ENCODE measurements at regions not wholly inside any gene's neighbourhood (a gene's known extent, or its start where the extent isn't known, plus 50 kb on each side); places are given as distances from the start of the nearest gene placed in this dataset.
"Not testable (repeated sequence)": the region's sequence is repeated elsewhere in the genome, so short reads cannot be mapped to it uniquely, and the experiment has no call there.

DNA sequence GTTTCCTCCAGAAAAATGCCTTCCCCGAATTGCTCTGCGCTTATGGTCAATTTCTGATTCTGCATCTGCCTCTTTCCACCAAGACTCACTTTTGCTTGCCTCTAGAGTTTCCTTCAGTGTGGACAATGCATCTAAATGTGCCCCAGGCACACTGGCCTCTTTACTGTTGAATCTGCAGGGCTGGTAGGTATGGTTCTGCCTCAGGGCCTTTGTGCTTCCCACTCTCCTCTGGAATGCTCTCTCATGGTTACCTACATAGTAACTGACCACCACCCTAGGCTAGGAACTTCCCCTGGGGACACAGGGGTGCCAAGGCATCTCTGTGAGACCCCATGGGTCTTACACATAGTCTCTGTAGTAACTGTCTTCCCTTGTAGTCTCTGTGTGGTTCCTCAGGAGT, 1258.6 kb downstream of the CDH12 start:
- DNase-seq = no peak

- no peak for DNase-seq
These were observed 1259.9 kb downstream of the CDH12 start for GRCh38 chr5:21593261-21593660.

DNA sequence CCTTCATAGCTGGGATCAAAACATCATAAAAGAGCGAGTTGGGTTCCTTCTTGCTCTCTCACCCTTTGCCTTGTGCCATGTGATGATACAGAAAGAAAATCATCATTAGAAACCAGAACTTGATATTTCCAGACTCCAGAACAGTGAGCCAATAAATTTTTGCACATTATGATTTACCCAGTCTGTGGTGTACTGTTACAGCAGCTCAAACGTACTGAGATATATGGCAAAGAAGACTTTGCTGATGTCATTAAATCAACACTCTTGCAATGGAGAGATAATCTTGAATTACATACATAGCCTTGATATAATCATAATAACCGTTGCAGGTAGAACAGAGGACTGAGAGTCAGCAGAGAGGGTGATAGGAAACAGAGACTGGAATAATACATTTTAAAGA, 1271.6 kb downstream of the CDH12 start:
- DNase-seq = no peak

DNA sequence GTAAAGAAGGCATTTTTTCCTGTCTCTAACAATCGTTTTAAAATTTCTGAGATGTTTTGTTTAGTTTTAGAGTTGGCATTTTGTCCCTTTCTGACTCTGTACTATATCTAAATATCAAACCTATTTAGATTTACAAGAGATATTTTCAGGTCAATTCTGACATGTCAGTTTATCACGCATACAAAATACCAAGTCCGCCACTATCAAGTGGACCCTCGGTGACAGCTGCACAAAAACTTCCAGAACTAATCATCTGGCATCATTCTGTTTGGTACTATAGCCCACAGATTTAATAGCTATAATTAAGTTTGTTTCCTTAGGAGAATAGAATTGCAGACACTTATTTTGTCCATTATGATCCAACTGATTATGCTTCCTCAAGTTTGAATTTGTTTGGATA, 1278.2 kb downstream of the CDH12 start:
- DNase-seq = no peak

DNA sequence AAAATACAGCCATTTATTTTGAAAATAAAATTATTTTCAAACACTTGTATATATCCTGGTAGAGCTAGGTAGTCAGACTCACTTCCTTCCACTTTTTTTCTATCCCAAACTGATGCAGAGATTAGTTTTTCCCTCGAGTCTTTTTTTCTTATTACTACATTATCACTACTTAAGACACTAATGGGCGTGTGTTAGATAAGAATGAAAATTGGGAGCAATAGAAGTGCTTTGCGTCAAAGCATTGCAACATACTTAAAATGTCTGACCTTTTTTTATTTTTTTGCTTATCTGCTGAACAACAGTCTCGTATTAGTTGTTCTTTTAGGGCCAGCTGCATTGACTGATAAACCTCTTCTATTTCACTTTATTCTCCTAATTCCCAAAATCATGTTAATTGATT, 1278.7 kb downstream of the CDH12 start:
- DNase-seq = no peak

DNA sequence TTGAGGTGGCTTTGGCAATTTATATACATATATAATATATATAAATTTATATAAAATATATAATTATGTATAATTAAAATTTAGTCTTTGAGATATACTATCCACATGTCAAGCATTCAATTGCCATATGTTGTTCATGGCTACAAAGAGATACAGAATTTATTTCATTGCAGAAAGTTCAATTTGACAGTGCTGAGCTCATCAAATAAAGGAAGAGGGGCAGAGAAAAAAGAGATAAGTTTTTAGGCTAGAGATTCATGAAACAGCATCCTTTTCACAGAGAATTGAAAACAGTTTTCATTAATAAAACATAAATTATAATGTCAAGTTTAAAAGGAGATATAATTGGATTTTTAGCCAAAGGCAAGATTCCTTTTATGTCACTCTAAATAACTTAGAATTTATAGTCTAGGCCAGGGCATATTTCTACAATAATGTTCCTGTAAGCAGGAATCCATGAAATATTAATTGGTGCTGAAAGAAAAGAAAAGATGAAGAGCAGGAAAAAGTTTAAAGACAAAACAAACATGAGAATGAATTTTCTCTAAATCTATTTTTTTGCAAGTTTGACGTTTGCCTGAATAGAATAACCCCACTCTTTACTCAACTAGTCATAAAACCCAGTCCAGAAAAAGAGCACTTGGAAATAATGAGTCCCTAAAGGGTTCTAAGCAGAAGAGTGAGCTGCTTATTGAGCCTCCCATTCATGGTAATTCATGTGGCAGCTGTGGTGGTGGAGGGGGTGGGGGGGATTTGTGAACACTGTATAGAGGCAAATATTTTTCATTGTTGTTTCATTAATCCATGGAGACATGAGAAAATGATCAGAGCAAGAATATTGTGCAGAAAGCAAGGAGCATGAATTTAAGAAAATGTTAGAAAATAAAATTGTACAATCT, 1279.5 kb downstream of the CDH12 start:
- no peak for DNase-seq

DNA sequence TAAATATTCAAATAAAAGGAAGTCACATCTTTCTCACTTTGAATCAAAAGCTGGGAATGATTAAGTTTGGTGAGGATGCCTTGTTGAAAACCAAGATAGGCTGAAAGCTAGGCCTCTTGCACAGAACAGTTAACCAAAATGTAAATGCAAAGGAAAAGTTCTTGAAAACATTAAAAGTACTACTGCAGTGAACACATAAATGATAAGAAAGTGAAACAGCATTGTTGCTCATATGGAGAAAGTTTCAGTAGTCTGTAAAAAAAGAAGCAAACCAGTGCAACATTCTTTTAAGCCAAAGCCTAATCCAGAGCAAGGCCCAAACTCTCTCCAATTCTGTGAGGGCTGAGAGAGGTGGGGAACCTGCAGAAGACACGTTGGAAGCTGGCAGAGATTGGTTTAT, 1281.9 kb downstream of the CDH12 start:
- DNase-seq = not testable (repeated sequence)

- not testable (repeated sequence) for DNase-seq
These were observed 1294.0 kb downstream of the CDH12 start for GRCh38 chr5:21559109-21559508.

GRCh38 chr5:21552263-21552662, 1300.9 kb downstream of the CDH12 start:
- DNase-seq = not testable (repeated sequence)

DNA sequence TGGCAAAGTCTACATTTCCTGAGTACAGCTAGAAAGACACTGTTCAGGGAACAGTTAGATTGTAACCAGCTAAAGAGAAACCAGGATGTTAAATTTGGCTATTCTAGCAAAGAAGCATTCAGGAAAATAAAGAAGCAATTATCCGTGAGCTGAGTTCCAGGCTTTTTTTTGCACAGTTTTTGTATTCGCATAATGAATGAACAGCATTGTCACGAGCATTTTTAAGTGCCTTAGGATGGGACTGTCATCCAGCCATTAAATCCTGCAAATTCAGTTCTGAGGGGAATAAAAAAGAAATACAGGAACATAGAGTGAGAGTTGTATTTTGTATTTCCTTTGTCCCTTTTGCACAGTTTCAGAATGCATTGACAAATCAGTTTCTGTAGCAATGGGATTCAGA, 1302.2 kb downstream of the CDH12 start:
- not testable (repeated sequence) for DNase-seq

- DNase-seq = not testable (repeated sequence)
These were observed 1305.5 kb downstream of the CDH12 start for GRCh38 chr5:21547656-21548055.

DNA sequence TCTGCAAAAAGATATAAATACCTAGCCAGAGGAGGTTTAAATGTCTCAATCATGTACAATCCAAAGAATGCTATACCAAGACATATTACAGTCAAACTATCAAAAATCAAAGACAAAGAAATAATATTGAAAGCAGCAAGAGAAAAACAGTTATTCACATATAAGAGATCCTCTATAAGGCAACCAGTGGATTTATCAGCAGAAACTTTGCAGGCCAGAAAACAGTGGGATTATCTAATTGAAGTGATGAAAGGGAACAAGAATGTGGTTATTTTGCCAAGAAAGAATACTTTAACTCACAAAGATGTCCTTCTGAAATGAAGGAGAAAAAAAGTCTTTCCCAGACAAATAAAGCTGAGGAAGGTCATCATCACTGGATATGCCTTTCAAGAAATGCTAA, 1318.0 kb downstream of the CDH12 start:
- DNase-seq = not testable (repeated sequence)

- not testable (repeated sequence) for DNase-seq
These were observed 1332.0 kb downstream of the CDH12 start for GRCh38 chr5:21521157-21521556.

- DNase-seq = not testable (repeated sequence)
These were observed 1356.2 kb downstream of the CDH12 start for GRCh38 chr5:21496926-21497325.

- DNase-seq = not testable (repeated sequence)
These were observed 1357.1 kb downstream of the CDH12 start for GRCh38 chr5:21496056-21496455.

GRCh38 chr5:21495235-21495634, 1357.9 kb downstream of the CDH12 start:
- DNase-seq = not testable (repeated sequence)

GRCh38 chr5:21494033-21494432, 1359.1 kb downstream of the CDH12 start:
- DNase-seq = not testable (repeated sequence)

GRCh38 chr5:21491182-21491581, 1362.0 kb downstream of the CDH12 start:
- DNase-seq = not testable (repeated sequence)

GRCh38 chr5:21488828-21489227, 1364.3 kb downstream of the CDH12 start:
- DNase-seq = not testable (repeated sequence)

- DNase-seq = peak; percentile 74
These were observed 1367.6 kb downstream of the CDH12 start for GRCh38 chr5:21485458-21486000.

GRCh38 chr5:21484498-21484889, 1368.7 kb downstream of the CDH12 start:
- not testable (repeated sequence) for DNase-seq

- DNase-seq = not testable (repeated sequence)
These were observed 1369.2 kb downstream of the CDH12 start for GRCh38 chr5:21483790-21484497.

GRCh38 chr5:21482983-21483650, 1370.0 kb downstream of the CDH12 start:
- DNase-seq = not testable (repeated sequence)

All from activated CD8-positive, alpha-beta memory T cell treated with anti-CD3 and anti-CD28 coated beads, Interleukin-2, amount 50 U/mL, for 48 hours (primary cell).